ENCODE measurements at regions not wholly inside any gene's neighbourhood (a gene's known extent, or its start where the extent isn't known, plus 50 kb on each side); places are given as distances from the start of the nearest gene placed in this dataset.

DNA sequence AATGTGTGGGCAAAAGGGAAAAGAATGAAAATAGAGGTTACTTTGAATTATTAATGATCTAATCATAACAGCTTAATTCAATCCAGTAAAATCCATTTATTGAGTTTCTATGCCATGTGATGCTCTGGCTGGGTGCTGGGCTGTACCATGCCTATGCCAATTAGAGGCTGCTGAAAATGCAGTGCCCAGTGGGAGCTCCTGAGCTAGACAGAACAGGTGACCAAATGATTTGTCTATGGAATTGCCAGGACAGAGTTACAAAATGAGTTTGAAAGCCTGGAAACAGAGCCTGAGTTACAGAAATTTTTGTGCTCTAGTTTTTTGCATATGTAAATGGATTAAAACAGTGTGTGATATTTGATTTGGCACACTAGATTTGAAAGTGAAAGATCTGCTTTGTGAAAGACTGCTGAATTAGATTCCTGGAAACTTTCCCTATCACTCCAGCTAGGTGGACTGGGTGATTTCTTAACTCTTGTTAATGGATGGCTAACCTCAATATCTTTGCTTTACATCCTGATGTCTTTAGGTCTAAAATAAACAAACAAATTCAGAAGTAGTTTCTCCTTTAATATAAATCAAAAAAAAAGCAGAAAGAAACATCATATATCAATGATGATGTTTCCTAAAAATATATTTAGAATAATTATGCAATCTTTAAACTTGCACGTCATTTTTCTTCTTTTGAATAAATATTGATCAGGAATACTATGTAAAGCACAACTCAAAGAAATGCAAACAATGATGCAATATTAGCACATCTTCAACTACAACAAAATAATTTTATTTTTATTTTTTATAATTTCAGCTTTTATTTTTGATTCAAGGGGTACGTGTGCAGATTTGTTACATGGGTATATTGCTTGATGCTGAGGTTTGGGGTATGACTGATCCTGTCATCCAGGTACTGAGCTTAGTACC, 194.8 kb upstream of the FBXL7 start:
- dilution Hi-C loops (cut with MboI; ENCODE audit: extremely low pct_ligation_motif_present, low sequenced_read_pairs), result no loop called here
- FAIRE-seq (no peak), DNase-seq (ENCODE audit: low read depth, low spot score) (no peak)
- H3K4me1 ChIP-seq (ENCODE audit: control insufficient read depth, extremely low read depth, insufficient read depth, low read length), result no peaks in the 10 kb centered on the region
- H3K79me2 ChIP-seq (ENCODE audit: control insufficient read depth, insufficient read depth, low read length), result no peaks in the 10 kb centered on the region
- no peaks in the 10 kb centered on the region for H3K9me3 ChIP-seq (replicated peaks; ENCODE audit: control insufficient read depth, insufficient read depth, low read length)
- H3K27ac ChIP-seq (ENCODE audit: insufficient read depth, low read depth, low read length), result no peak overlapping the region
- no peaks in the 10 kb centered on the region for H4K20me1 ChIP-seq (replicated peaks; ENCODE audit: control insufficient read depth, extremely low read depth, insufficient read depth, low read length)
- TF ChIP-seq FOS (IDR thresholded peaks at IDR 0.05; ENCODE audit: borderline replicate concordance, insufficient read depth, low read length) (no peak), POLR2A (IDR thresholded peaks at IDR 0.05; ENCODE audit: low read depth, low read length) (no peak), EZH2 (IDR thresholded peaks at IDR 0.05; ENCODE audit: borderline replicate concordance, low read depth, low read length, severe bottlenecking) (no peak), POLR2AphosphoS5 (IDR thresholded peaks at IDR 0.05; ENCODE audit: insufficient read depth, low read depth, low read length) (no peak), GATA2 (IDR thresholded peaks at IDR 0.05; ENCODE audit: insufficient read depth, insufficient read length, low read depth, low read length) (no peak), JUN (IDR thresholded peaks at IDR 0.05; ENCODE audit: borderline replicate concordance, insufficient read depth, insufficient read length, low read depth) (no peak), MYC (IDR thresholded peaks at IDR 0.05; ENCODE audit: low read depth, low read length) (no peak)
- TF ChIP-seq, protein P1, sequence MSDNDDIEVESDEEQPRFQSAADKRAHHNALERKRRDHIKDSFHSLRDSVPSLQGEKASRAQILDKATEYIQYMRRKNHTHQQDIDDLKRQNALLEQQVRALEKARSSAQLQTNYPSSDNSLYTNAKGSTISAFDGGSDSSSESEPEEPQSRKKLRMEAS (IDR thresholded peaks at IDR 0.05; ENCODE audit: insufficient read depth, insufficient read length), result no peak
- TF ChIP-seq, protein P2, sequence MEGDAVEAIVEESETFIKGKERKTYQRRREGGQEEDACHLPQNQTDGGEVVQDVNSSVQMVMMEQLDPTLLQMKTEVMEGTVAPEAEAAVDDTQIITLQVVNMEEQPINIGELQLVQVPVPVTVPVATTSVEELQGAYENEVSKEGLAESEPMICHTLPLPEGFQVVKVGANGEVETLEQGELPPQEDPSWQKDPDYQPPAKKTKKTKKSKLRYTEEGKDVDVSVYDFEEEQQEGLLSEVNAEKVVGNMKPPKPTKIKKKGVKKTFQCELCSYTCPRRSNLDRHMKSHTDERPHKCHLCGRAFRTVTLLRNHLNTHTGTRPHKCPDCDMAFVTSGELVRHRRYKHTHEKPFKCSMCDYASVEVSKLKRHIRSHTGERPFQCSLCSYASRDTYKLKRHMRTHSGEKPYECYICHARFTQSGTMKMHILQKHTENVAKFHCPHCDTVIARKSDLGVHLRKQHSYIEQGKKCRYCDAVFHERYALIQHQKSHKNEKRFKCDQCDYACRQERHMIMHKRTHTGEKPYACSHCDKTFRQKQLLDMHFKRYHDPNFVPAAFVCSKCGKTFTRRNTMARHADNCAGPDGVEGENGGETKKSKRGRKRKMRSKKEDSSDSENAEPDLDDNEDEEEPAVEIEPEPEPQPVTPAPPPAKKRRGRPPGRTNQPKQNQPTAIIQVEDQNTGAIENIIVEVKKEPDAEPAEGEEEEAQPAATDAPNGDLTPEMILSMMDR (IDR thresholded peaks at IDR 0.05; ENCODE audit: extremely low read depth in 1 of 2, insufficient read depth in 1 of 2, low read depth in 1 of 2, low read length in 2 of 2), result no peak
- H3K36me3 ChIP-seq (ENCODE audit: control insufficient read depth in 2 of 2, extremely low read depth in 1 of 2, insufficient read depth in 2 of 2, low read length in 2 of 2), result no peaks in the 10 kb centered on the region
- H3K27me3 ChIP-seq (ENCODE audit: control insufficient read depth in 2 of 2, insufficient read depth in 2 of 2, low read length in 2 of 2), result no peaks in the 10 kb centered on the region
- no TSS peak for BruUV-seq (replicated peaks)
- H3K9me1 ChIP-seq (replicated peaks; ENCODE audit: control insufficient read depth, extremely low read depth, insufficient read depth, low read length), result no peaks in the 10 kb centered on the region
- H3K4me2 ChIP-seq (ENCODE audit: insufficient read depth, low read length), result no peak overlapping the region
- CTCF ChIA-PET, result no interaction called here
- H3K9ac ChIP-seq (replicated peaks; ENCODE audit: extremely low read depth, insufficient read depth, low read length), result no peak overlapping the region
- intact Hi-C loops (cut with micrococcal nuclease), result no loop called here
- POLR2A ChIA-PET, result no interaction called here
- H3K4me3 ChIP-seq (replicated peaks in 1 of 3; ENCODE audit: insufficient read depth in 1 of 3, low read depth in 1 of 3, low read length in 3 of 3), result no peak overlapping the region
- H2AFZ ChIP-seq (ENCODE audit: low read depth, low read length), result no peak overlapping the region

Data from endothelial cell of umbilical vein (primary cell).